Common myeloid progenitor, CD34-positive (primary cell): ENCODE measurements at regions not wholly inside any gene's neighbourhood (a gene's known extent, or its start where the extent isn't known, plus 50 kb on each side); places are given as distances from the start of the nearest gene placed in this dataset.

Experiments
- CTCF ChIA-PET: fragments of 350-600 bp; sonication (Branson Sonifier 250); formaldehyde crosslinking; loops from one replicate; lab custom pipeline; 2021; ENCODE audit warnings: antibody characterized with exemption; lab: Charles Lee
- POLR2A ChIA-PET: fragments of 350-600 bp; sonication (Branson Sonifier 250); formaldehyde crosslinking; loops from one replicate; lab custom pipeline; 2021; ENCODE audit warnings: antibody characterized with exemption; lab: Charles Lee
- DNase-seq, 3 donors: peaks; one replicate each; pipeline versions ENCODE4 v3.0.0 to v3.0.0-alpha.2; 2013
- H3K27ac ChIP-seq, 2 experiments: 1 replicate in 1 of 2; 2 replicates in 1 of 2; pipeline ENCODE4 v1.7.0; 2013; ENCODE audit warnings: inconsistent platforms in 2 of 2, low read length in 2 of 2, mild to moderate bottlenecking in 2 of 2, low read depth in 1 of 2, moderate library complexity in 1 of 2; ENCODE audit not compliant: severe bottlenecking in 2 of 2, insufficient read depth in 1 of 2, poor library complexity in 1 of 2
- H3K27me3 ChIP-seq, 5 experiments: replicated peaks in 2 of 5; 1 replicate in 3 of 5; 2 replicates in 2 of 5; pipeline versions ENCODE4 v1.6.1 to v1.7.0; 2013; ENCODE audit warnings: low read length in 4 of 5, mild to moderate bottlenecking in 2 of 5, moderate library complexity in 2 of 5, inconsistent platforms in 1 of 5; ENCODE audit not compliant: insufficient read depth in 5 of 5, control insufficient read depth in 4 of 5
- H3K36me3 ChIP-seq, 4 experiments: 1 replicate in 2 of 4; 2 replicates in 2 of 4; pipeline versions ENCODE4 v1.6.1 to v1.7.0; 2013; ENCODE audit warnings: low read length in 3 of 4, control low read depth in 1 of 4, mild to moderate bottlenecking in 1 of 4; ENCODE audit not compliant: control insufficient read depth in 4 of 4, insufficient read depth in 4 of 4
- H3K4me1 ChIP-seq, 4 experiments: 1 replicate in 3 of 4; 2 replicates in 1 of 4; pipeline versions ENCODE4 v1.6.1 to v1.7.1; 2013; ENCODE audit warnings: low read length in 3 of 4, mild to moderate bottlenecking in 3 of 4, control low read depth in 1 of 4, inconsistent platforms in 1 of 4, moderate library complexity in 1 of 4; ENCODE audit not compliant: control insufficient read depth in 4 of 4, insufficient read depth in 4 of 4; ENCODE audit errors: control extremely low read depth in 1 of 4
- H3K4me3 ChIP-seq, 7 experiments: 1 replicate in 4 of 7; 2 replicates in 3 of 7; pipeline versions ENCODE4 v1.5.1 to v1.7.0; 2013; ENCODE audit warnings: mild to moderate bottlenecking in 7 of 7, low read length in 6 of 7, moderate library complexity in 6 of 7, inconsistent platforms in 2 of 7, low read depth in 2 of 7, control low read depth in 1 of 7; ENCODE audit not compliant: insufficient read depth in 4 of 7, control insufficient read depth in 1 of 7; ENCODE audit errors: extremely low read depth in 1 of 7
- H3K9me3 ChIP-seq, 5 experiments: 1 replicate in 4 of 5; 2 replicates in 1 of 5; pipeline versions ENCODE4 v1.6.1 to v1.7.1; 2013; ENCODE audit warnings: low read length in 4 of 5, mild to moderate bottlenecking in 2 of 5, inconsistent platforms in 1 of 5, low read depth in 1 of 5, moderate library complexity in 1 of 5; ENCODE audit not compliant: control insufficient read depth in 4 of 5, insufficient read depth in 2 of 5; ENCODE audit errors: control extremely low read depth in 1 of 5
- WGBS: methylation state at CpG from one replicate; pipeline ENCODE4 v1.1.5; 2013; ENCODE audit not compliant: insufficient coverage; 5-methylcytosine and 5-hydroxymethylcytosine counted together

DNA sequence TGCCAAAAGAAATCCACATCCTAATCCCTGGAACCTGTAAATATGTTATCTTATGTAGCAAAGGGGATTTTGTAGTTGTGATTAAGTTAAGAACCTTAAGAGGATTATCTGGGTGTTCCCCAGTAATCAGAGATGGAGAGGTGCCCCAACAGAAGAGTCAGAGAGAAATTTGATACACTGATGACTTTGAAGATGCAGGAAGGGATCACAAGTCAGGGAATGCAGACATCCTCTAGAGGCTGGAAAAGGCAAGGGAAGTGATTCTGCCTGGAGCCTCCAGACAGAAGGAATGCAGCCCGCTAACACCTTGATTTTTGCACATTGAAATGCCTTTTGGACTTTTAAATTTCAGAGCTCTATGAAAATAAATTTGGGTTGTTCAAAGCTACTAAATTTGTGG, 531.7 kb downstream of the DNAJB9 start:
- Histone ChIP-seq H3K4me3 (no peak overlapping the region), H3K4me1 (no peaks in the 10 kb centered on the region), H3K36me3 (no peaks in the 10 kb centered on the region), H3K27ac (no peak overlapping the region), H3K9me3 (no peaks in the 10 kb centered on the region), H3K27me3 (no peaks in the 10 kb centered on the region)
- 100% methylated on average over 1 of the region's 1 CpG for WGBS
- no peak for DNase-seq
- CTCF ChIA-PET, result no interaction called here
- POLR2A ChIA-PET, result no interaction called here

DNA sequence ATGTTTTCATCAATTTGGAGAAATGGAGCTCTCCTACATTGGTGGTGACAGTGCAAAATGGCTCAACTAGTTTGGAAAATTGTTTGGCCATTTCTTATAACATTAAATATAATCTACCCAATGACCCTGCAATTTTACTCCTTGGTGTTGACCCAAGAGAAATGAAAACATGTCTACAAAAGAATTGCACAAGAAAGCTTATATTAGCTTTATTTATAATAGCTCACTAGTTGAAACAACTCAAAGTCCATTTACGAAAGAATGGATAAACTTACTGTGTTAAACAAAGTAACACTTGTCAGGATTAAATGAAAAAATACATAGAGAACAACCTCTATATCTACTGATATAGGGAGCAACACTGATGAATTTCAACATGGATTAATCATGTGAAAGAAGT, 539.9 kb downstream of the DNAJB9 start:
- Histone ChIP-seq H3K36me3 (no peaks in the 10 kb centered on the region), H3K4me3 (no peak overlapping the region), H3K27me3 (no peaks in the 10 kb centered on the region), H3K27ac (no peak overlapping the region), H3K4me1 (no peaks in the 10 kb centered on the region), H3K9me3 (no peaks in the 10 kb centered on the region)
- DNase-seq, result no peak
- ChIA-PET POLR2A (no interaction called here), CTCF (no interaction called here)
- no CpG with 5 or more reads among the region's 1 CpG for WGBS

DNA sequence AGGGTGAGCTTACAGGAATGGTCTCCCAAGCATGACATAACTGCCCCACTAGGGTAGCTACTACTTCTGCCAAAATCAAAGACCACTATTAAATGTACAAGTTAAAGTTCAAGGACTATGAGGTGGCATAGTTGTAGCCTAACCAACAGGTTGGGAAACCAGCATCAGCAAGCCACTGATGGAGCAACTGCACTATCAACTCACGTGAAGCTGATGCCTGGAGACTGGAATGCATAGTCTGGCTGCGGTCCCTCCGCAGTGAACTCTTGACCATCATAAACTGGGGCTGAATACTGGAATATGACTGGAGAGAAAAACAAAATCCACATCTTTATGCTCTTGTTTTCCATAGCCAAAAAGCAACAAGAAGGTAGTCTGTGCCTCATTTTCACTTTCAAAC, 541.4 kb downstream of the DNAJB9 start:
- WGBS, result 94% methylated on average over 3 of the region's 3 CpGs
- no peak overlapping the region for H3K4me3 ChIP-seq
- no peak overlapping the region for H3K27ac ChIP-seq
- POLR2A ChIA-PET, result no interaction called here
- H3K36me3 ChIP-seq, result no peaks in the 10 kb centered on the region
- CTCF ChIA-PET, result no interaction called here
- no peaks in the 10 kb centered on the region for H3K27me3 ChIP-seq
- no peaks in the 10 kb centered on the region for H3K9me3 ChIP-seq
- no peak for DNase-seq
- no peaks in the 10 kb centered on the region for H3K4me1 ChIP-seq

DNA sequence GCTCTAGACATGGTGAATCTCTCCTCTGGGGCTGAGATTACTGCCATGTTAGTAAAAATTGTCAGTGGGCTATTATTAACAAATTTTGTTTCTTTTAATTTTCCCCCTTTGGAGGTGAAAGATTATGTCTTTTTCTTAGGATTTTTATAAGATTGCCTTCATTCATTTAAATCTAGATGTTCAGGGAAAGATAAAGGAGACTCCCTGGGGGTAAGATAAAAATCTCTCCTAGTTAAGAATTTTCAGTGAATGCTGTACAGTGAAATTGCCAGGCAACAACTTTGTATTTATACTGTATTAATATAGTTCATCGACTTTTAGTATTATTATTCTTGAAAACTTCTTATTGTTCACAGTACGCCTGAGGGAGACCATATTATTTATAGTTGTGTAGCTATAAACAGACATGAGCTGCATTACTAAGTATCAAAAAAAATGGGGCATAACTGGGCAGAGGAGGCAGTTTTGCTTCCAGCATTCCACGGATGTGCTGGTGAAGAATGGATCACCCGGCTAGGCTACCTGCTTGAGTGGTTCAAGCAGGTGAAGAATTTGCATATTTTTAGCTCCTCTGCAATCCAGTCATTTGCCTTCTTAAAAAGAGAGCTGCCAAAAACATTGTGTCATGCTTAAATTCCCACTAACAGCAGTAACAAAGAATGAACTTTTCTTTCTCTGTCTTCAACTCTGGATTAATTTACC, 552.1 kb downstream of the DNAJB9 start:
- POLR2A ChIA-PET, result no interaction called here
- no peaks in the 10 kb centered on the region for H3K27me3 ChIP-seq
- no peak overlapping the region for H3K4me3 ChIP-seq
- no peaks in the 10 kb centered on the region for H3K4me1 ChIP-seq
- CTCF ChIA-PET, result no interaction called here
- no peaks in the 10 kb centered on the region for H3K36me3 ChIP-seq
- H3K9me3 ChIP-seq, result no peaks in the 10 kb centered on the region
- 74% methylated on average over 2 of the region's 4 CpGs for WGBS
- H3K27ac ChIP-seq, result no peak overlapping the region
- DNase-seq, result no peak

DNA sequence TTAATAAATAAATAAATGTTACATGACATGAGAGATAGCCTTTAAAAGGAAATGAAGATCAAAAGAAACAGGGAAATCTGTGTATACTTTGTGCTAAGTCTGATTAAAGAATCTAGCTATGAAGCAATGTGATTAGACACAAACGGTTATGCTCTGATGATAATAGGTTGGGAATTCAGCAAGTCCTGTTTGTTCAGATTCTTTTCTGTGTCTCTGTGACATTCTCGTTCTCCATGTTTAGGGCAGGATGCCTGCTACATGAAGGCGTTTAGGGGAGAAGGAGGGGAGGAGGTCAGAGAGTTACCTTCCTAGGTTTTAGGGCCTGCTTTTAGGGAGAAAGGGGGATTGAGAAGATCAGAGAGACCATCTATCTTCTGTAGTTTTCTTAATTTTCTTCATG, 555.3 kb downstream of the DNAJB9 start:
- no peaks in the 10 kb centered on the region for H3K9me3 ChIP-seq
- no peaks in the 10 kb centered on the region for H3K4me1 ChIP-seq
- no peak overlapping the region for H3K27ac ChIP-seq
- H3K4me3 ChIP-seq, result no peak overlapping the region
- POLR2A ChIA-PET, result no interaction called here
- no peaks in the 10 kb centered on the region for H3K36me3 ChIP-seq
- DNase-seq, result no peak
- WGBS, result 81% methylated on average over 3 of the region's 3 CpGs
- CTCF ChIA-PET, result no interaction called here
- H3K27me3 ChIP-seq, result no peaks in the 10 kb centered on the region

DNA sequence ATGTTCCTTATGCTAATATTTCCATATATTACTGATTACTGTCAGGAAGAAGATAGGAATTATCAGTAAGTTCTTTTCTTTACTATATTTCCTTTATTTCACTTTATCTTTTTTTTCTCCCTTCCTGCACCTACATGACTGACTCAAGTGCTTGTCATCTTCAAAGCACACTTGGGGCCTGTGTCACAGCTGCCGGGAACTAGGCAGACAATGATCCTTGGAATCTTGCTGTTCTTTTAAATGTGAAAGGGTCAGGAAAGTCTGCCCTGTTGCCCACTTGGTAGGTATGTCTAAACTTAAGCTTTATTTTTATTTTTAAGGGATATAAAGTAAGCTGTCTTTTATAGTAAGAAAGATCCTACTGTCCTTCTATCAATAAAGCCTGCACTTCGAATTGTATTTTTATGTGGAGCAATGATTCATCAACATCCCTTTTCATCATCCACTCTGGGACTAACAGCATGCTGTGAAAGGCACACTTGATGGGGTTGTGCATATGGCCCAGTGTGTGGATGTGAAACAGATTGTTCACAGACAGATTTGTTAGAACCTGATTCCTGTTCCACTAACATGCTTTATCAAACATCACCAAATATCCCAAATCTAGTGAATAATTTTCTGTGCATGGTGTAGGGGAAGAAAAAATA, 556.9 kb downstream of the DNAJB9 start:
- Histone ChIP-seq H3K4me3 (no peak overlapping the region), H3K36me3 (no peaks in the 10 kb centered on the region), H3K27ac (no peak overlapping the region), H3K9me3 (peaks cover 0 to 2% (median 0%) of the 10 kb centered on the region in 5 experiments), H3K27me3 (no peaks in the 10 kb centered on the region), H3K4me1 (no peaks in the 10 kb centered on the region)
- CTCF ChIA-PET, result no interaction called here
- POLR2A ChIA-PET, result no interaction called here
- no peak for DNase-seq
- WGBS, result 67% methylated on average over 1 of the region's 2 CpGs

DNA sequence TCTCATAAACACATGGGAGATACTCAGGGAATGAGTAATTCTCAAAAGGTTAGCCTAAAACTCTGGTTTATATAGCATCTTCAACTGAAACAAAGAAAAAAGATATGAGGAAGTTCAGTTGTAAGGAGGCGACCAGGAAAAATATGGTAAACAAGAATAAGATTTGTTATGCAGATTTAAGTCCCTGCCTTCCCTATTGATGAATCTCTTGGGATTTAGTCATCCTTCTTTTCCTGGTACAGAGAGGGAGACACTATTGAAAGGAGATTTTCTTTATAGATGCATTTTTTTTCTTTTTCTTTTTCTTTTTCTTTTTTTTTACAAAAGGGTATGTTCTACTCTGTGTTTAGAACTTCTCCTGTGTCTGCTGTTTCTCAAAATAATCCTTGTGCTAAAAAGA, 557.5 kb downstream of the DNAJB9 start:
- ChIA-PET POLR2A (no interaction called here), CTCF (no interaction called here)
- Histone ChIP-seq H3K4me1 (no peaks in the 10 kb centered on the region), H3K27me3 (no peaks in the 10 kb centered on the region), H3K36me3 (no peaks in the 10 kb centered on the region), H3K4me3 (no peak overlapping the region), H3K9me3 (peaks cover 0 to 2% (median 0%) of the 10 kb centered on the region in 5 experiments), H3K27ac (no peak overlapping the region)
- 63% methylated on average over 1 of the region's 1 CpG for WGBS
- DNase-seq, result no peak
